HG02588 (cell line): ENCODE measurements at regions not wholly inside any gene's neighbourhood (a gene's known extent, or its start where the extent isn't known, plus 50 kb on each side); places are given as distances from the start of the nearest gene placed in this dataset.

Experiments
- ATAC-seq: cut with Tn5 transposase; IDR thresholded peaks from one replicate; pipeline ENCODE4 v1.9.1; 2021; ENCODE audit warnings: mild to moderate bottlenecking, moderate library complexity; ENCODE audit not compliant: unreplicated experiment

- no peak for ATAC-seq
These were observed 121.5 kb upstream of the NABP1 start for GRCh38 chr2:191556463-191556862.

- no peak for ATAC-seq
These were observed 120.1 kb upstream of the NABP1 start for GRCh38 chr2:191557841-191558240.

GRCh38 chr2:191559569-191559968, 118.4 kb upstream of the NABP1 start:
- ATAC-seq = no peak

GRCh38 chr2:191560411-191560980, 117.4 kb upstream of the NABP1 start:
- no peak for ATAC-seq

- ATAC-seq = no peak
These were observed 112.8 kb upstream of the NABP1 start for GRCh38 chr2:191565120-191565519.

- ATAC-seq = peak; percentile 65
These were observed 112.2 kb upstream of the NABP1 start for GRCh38 chr2:191565647-191566198.

GRCh38 chr2:191566344-191566743, 111.6 kb upstream of the NABP1 start:
- peak; percentile 59 for ATAC-seq

GRCh38 chr2:191567206-191567605, 110.7 kb upstream of the NABP1 start:
- no peak for ATAC-seq

- ATAC-seq = no peak
These were observed 108.9 kb upstream of the NABP1 start for GRCh38 chr2:191569025-191569424.

- ATAC-seq = peak; percentile 44
These were observed 106.7 kb upstream of the NABP1 start for GRCh38 chr2:191571163-191571769.

GRCh38 chr2:191572319-191572718, 105.6 kb upstream of the NABP1 start:
- no peak for ATAC-seq

GRCh38 chr2:191573216-191573615, 104.7 kb upstream of the NABP1 start:
- no peak for ATAC-seq

- no peak for ATAC-seq
These were observed 103.7 kb upstream of the NABP1 start for GRCh38 chr2:191574232-191574631.

- no peak for ATAC-seq
These were observed 100.3 kb upstream of the NABP1 start for GRCh38 chr2:191577605-191578004.

GRCh38 chr2:191578031-191578430, 99.9 kb upstream of the NABP1 start:
- ATAC-seq = no peak

GRCh38 chr2:191580581-191580980, 97.4 kb upstream of the NABP1 start:
- no peak for ATAC-seq

- ATAC-seq = no peak
These were observed 96.9 kb upstream of the NABP1 start for GRCh38 chr2:191581003-191581402.

- no peak for ATAC-seq
These were observed 95.6 kb upstream of the NABP1 start for GRCh38 chr2:191582355-191582754.

GRCh38 chr2:191591025-191591424, 86.9 kb upstream of the NABP1 start:
- ATAC-seq = no peak

- no peak for ATAC-seq
These were observed 84.1 kb upstream of the NABP1 start for GRCh38 chr2:191593622-191594385.

- ATAC-seq = no peak
These were observed 80.7 kb upstream of the NABP1 start for GRCh38 chr2:191597186-191597751.

GRCh38 chr2:191598296-191598695, 79.6 kb upstream of the NABP1 start:
- ATAC-seq = no peak
